ENCODE measurements at regions not wholly inside any gene's neighbourhood (a gene's known extent, or its start where the extent isn't known, plus 50 kb on each side); places are given as distances from the start of the nearest gene placed in this dataset.

DNA sequence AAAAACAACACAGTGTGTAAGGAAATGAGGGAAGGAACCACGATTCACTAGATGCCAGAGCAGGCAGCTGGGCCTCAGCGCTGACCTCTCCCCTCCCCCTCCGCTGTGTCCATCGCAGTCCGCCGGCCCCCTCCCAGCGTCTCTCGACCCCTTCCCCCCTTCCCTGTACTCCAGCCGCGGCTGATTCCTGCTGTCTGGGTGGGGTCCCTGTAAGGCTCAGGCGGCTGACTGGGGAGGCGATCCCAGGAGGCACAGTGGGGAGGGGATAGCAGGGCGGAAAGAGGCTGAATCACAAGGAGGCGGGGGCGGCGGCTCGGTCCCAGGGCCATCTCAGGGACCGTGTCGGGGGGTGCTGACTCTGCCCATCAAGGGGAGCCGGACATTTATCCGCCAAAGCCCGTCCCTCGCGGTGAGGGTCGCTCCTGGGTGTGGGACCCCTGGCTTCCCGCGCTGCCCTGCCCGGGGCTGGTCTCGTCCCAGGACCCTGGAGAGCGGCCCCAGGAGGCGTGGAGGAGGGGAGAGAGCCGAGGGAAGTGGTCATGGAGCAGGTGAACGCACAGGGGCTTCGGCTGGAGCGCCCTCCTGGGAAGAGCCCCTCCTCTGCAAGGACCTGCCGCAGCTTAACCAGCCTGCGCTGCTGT lies 241.9 kb downstream of the PTPRU start:
- TF ChIP-seq, protein P1, sequence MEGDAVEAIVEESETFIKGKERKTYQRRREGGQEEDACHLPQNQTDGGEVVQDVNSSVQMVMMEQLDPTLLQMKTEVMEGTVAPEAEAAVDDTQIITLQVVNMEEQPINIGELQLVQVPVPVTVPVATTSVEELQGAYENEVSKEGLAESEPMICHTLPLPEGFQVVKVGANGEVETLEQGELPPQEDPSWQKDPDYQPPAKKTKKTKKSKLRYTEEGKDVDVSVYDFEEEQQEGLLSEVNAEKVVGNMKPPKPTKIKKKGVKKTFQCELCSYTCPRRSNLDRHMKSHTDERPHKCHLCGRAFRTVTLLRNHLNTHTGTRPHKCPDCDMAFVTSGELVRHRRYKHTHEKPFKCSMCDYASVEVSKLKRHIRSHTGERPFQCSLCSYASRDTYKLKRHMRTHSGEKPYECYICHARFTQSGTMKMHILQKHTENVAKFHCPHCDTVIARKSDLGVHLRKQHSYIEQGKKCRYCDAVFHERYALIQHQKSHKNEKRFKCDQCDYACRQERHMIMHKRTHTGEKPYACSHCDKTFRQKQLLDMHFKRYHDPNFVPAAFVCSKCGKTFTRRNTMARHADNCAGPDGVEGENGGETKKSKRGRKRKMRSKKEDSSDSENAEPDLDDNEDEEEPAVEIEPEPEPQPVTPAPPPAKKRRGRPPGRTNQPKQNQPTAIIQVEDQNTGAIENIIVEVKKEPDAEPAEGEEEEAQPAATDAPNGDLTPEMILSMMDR (IDR thresholded peaks at IDR 0.05), result no peak
- intact Hi-C loops (cut with DNase I; ENCODE audit: low total_unique reads), result no loop called here
- H3K9me3 ChIP-seq, result peaks cover 0 to 5% (median 0%) of the 10 kb centered on the region in 3 donors
- no peaks in the 10 kb centered on the region for H3K36me3 ChIP-seq
- H3K27ac ChIP-seq, result no peak overlapping the region
- no peaks in the 10 kb centered on the region for H3K4me1 ChIP-seq
- H3K27me3 ChIP-seq, result peaks cover 0 to 53% of the 10 kb centered on the region in 2 donors
- DNase-seq, result peak in 1 of 2 donors; percentile 42
- no peak overlapping the region for H3K4me3 ChIP-seq

DNA sequence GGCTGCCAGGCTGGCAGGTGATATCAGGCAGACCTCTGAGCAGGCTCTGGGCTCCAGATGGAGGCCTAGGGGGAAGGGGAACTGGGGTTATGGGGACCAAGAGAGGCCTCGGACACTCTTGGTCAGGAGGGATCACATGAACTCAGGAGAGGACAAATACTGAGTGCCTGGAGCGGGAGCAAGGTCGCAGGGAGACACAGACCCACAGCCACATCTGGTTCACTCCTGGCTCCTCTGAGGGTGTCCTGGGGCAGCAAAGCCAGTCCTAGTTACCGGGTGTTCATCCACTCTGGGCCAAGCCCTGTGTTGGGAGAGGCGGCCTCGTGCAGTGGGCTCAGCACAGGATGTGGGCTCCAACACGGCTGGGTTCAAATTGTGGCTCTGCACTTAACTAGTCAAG lies 239.0 kb downstream of the PTPRU start:
- intact Hi-C loops (cut with DNase I; ENCODE audit: low total_unique reads), result no loop called here
- TF ChIP-seq, protein P1 (IDR thresholded peaks at IDR 0.05), result no peak
- Histone ChIP-seq H3K9me3 (no peaks in the 10 kb centered on the region), H3K4me3 (no peak overlapping the region), H3K4me1 (no peaks in the 10 kb centered on the region), H3K36me3 (no peaks in the 10 kb centered on the region), H3K27ac (no peak overlapping the region), H3K27me3 (peaks cover 0 to 56% of the 10 kb centered on the region in 2 donors)
- peak in 1 of 2 donors; percentile 53 for DNase-seq

DNA sequence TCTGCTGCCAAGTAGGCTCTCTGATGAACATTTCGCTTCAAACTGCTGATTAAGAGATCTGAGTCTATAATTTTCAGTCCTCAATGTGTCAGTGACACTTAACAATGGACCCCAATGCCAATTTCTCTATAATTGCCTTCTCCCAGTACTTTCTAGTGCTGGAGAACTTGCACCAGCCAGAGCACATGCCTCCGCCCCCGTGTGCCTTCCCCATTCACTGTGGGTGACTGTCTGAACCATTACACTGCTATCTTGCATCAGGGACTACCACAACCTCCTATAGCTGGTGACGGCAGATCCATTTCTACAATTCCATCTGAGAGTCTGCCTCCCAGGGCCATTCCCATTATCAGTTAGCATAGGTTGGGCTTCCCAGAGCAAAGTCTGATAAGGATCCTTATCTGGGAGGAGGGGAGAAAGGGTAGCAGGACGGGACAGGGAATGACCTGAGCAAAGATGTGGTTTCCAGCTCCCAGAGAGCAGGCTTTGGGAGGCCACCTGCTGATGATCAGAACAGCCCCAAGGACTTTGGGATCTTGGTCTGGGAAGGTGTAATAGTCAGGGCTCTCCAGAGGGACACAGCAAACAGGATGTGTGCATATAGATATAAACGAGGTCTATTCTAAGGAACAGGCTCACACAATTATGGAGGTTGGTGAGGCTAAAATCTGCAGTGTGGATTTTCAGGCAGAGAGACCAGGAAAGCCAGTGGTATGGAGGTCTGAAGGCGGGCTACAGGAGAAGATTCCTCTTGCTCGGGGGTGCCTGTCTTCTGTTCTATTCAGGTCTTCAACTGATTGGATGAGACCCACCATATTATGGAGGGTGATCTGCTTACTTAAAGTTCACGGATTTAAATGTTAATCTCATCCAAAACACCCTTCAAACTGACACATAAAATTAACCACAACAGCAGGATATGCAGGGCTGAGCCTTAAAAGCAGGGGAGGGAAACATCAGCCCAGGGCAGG lies 238.2 kb downstream of the PTPRU start:
- Histone ChIP-seq H3K36me3 (no peaks in the 10 kb centered on the region), H3K9me3 (no peaks in the 10 kb centered on the region), H3K4me1 (no peaks in the 10 kb centered on the region), H3K27ac (no peak overlapping the region), H3K4me3 (no peak overlapping the region), H3K27me3 (peaks cover 0 to 53% of the 10 kb centered on the region in 2 donors)
- no peak for DNase-seq
- intact Hi-C loops (cut with DNase I; ENCODE audit: low total_unique reads), result no loop called here
- TF ChIP-seq, protein P1 (IDR thresholded peaks at IDR 0.05), result no peak

DNA sequence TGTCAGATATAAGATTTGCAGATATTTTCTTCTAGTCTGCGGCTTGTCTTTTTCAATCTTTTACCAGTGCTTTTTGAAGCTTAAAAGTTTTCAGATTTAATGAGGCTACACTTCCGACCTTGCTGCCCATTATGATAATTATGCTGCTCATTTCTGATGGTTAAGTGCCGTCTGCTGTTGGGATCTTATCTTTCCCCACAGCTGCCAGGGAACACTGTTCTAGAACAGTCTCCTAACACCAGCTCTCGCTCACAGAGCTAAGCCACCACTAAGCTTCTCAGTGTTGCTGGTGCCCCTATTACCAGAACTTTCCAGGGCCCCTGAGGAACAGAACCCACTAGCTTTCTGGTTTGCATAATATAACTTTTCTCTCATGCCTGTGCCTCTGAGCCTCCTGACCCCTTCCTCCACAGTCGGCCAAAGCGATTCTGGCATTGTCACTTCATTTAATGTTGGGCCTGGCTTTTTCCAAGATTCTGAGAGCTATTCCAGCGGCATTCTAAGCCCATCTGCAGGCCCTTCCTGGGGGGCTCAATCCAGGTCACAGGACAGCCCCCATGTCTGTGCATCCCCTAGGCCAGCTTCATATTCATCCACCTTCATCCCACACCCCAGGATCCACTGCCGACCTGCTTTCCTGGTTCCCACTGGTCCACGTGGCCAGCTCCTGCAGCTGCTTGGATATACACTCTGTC lies 237.0 kb downstream of the PTPRU start:
- intact Hi-C loops (cut with DNase I; ENCODE audit: low total_unique reads), result no loop called here
- H3K4me1 ChIP-seq, result no peaks in the 10 kb centered on the region
- no peaks in the 10 kb centered on the region for H3K36me3 ChIP-seq
- H3K27me3 ChIP-seq, result peaks cover 0 to 48% of the 10 kb centered on the region in 2 donors
- no peaks in the 10 kb centered on the region for H3K9me3 ChIP-seq
- DNase-seq, result peak in 1 of 2 donors; percentile 27
- TF ChIP-seq, protein P1 (IDR thresholded peaks at IDR 0.05), result no peak
- no peak overlapping the region for H3K4me3 ChIP-seq
- H3K27ac ChIP-seq, result no peak overlapping the region

DNA sequence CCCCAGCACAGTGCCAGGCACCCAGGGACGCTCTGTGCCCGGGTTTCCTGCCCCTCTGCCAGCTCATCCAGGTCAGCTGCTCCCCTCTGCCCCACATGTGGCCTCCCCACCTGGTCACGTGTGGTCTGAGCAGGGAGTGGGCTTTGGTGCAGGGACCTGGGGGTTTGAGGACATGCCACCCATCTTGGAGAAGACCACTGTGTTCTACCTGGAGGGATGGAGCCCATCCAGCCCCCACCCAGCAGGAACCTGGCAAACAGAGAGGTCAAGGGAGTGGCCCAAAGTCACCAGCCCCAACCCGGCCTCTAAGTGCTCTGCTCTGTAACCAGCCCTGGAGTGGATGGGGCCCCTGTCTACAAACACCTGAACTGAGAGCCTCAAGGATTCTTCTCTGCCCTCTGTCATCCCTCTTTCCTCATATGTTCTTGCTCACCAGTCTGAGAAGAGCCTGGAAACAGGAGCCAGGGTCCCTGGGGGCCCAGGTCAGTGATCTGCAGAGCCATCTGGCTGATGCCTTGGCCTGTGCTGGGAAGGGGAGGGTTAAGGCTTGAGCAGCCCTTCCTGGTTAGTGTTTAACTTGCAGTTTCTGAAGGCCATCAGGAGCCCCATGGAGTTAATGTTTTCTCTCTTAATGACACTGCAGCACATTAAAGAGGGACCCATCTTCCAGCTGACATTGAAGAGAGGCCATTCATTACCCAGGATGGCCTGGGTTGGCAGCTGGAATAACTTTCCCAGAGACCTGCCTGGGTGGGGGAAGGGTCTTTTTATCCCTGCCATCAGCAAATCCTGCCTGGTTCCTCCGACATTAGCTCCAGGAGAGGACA lies 235.4 kb downstream of the PTPRU start:
- H3K27ac ChIP-seq, result no peak overlapping the region
- peaks cover 0 to 41% of the 10 kb centered on the region in 2 donors for H3K27me3 ChIP-seq
- no peaks in the 10 kb centered on the region for H3K4me1 ChIP-seq
- intact Hi-C loops (cut with DNase I; ENCODE audit: low total_unique reads), result no loop called here
- DNase-seq, result no peak
- no peak overlapping the region for H3K4me3 ChIP-seq
- no peaks in the 10 kb centered on the region for H3K9me3 ChIP-seq
- TF ChIP-seq, protein P1 (IDR thresholded peaks at IDR 0.05), result no peak
- no peaks in the 10 kb centered on the region for H3K36me3 ChIP-seq

All from tibial artery (tissue), 4 donors.